K562 (cell line): ENCODE measurements at regions not wholly inside any gene's neighbourhood (a gene's known extent, or its start where the extent isn't known, plus 50 kb on each side); places are given as distances from the start of the nearest gene placed in this dataset.

ENCODE experiments used
- ATAC-seq: fragments of 200-7000 bp; cut with Tn5 transposase; 3 replicates; pipeline ENCODE4 v1.9.1; 2020; ENCODE audit warnings: moderate library complexity
- BruUV-seq: library from RNA; stranded (reverse); fragments of 400-500 nt; replicated peaks from 2 replicates; lab custom pipeline; 2021; lab: Mats Ljungman, UMichigan
- CTCF ChIA-PET: fragments of 300-600 bp; formaldehyde crosslinking; extraction: SDS; loops from one replicate; lab custom pipeline; 2021; ENCODE audit warnings: low intra/inter-chr PET ratio; lab: Yijun Ruan, JAX
- POLR2A ChIA-PET: fragments of 300-600, 350-650 bp; sonication (Branson Sonifier 250); formaldehyde crosslinking; extraction: SDS; loops from one replicate; lab custom pipeline; 2021; ENCODE audit warnings: antibody characterized with exemption, inconsistent platforms; lab: Yijun Ruan, JAX
- DNase-seq, 4 experiments: peaks; one replicate each; pipeline versions ENCODE4 v3.0.0 to v3.0.0-alpha.2; 2011 to 2018; ENCODE audit warnings: low spot score in 3 of 4, mixed read lengths in 3 of 4; ENCODE audit errors: extremely low read depth in 1 of 4
- FAIRE-seq: peaks from 2 replicates; lab custom pipeline; 2011; peaks lifted over from hg19 to GRCh38; lab: Jason Lieb, UNC
- H2AFZ ChIP-seq: 2 replicates; pipeline ENCODE4 v1.6.0; 2011; ENCODE audit warnings: low read depth, low read length, control low read depth, inconsistent platforms
- H3K27ac ChIP-seq: fragments of 200-600 bp; 3 replicates; pipeline ENCODE4 v1.8.0; 2011; ENCODE audit warnings: low read depth, mild to moderate bottlenecking, control low read depth, inconsistent platforms, low read length, moderate library complexity, mixed read lengths; ENCODE audit errors: extremely low read depth
- H3K27me3 ChIP-seq, 2 experiments: fragments of 300-600 bp in 1 of 2; 2 replicates in 1 of 2; 3 replicates in 1 of 2; pipeline versions ENCODE4 v1.6.0 to v1.8.0; 2011; ENCODE audit warnings: inconsistent platforms in 2 of 2, low read length in 2 of 2, mild to moderate bottlenecking in 1 of 2, mixed read lengths in 1 of 2, moderate library complexity in 1 of 2; ENCODE audit not compliant: control insufficient read depth in 2 of 2, insufficient read depth in 2 of 2
- H3K36me3 ChIP-seq: fragments of 300-600 bp; 3 replicates; pipeline ENCODE4 v1.8.0; 2011; ENCODE audit warnings: mild to moderate bottlenecking, low read length, inconsistent platforms; ENCODE audit not compliant: control insufficient read depth, insufficient read depth
- H3K4me1 ChIP-seq, 2 experiments: fragments of 200-600 bp in 1 of 2; replicated peaks in 1 of 2; 2 replicates in 1 of 2; 3 replicates in 1 of 2; pipeline versions ENCODE4 v1.5.1 to v1.8.0; 2011; ENCODE audit warnings: inconsistent platforms in 2 of 2, low read length in 2 of 2, mild to moderate bottlenecking in 1 of 2, mixed read lengths in 1 of 2, moderate library complexity in 1 of 2; ENCODE audit not compliant: control insufficient read depth in 2 of 2, insufficient read depth in 2 of 2
- H3K4me2 ChIP-seq: 2 replicates; pipeline ENCODE4 v1.6.1; 2011; ENCODE audit warnings: low read length, control low read depth, inconsistent platforms, mixed read lengths; ENCODE audit not compliant: insufficient read depth
- H3K4me3 ChIP-seq: fragments of 200-600 bp; sonication (generic), shearing (Covaris generic); 2 replicates; pipeline ENCODE4 v1.5.1; 2016; ENCODE audit warnings: control low read depth, inconsistent platforms
- H3K79me2 ChIP-seq: fragments of 200-600 bp; 3 replicates; pipeline ENCODE4 v1.8.0; 2011; ENCODE audit warnings: low read length, inconsistent platforms; ENCODE audit not compliant: control insufficient read depth, insufficient read depth
- H3K9ac ChIP-seq, 2 experiments: 2 replicates each; pipeline versions ENCODE4 v1.6.0 to v1.6.1; 2011; ENCODE audit warnings: low read depth in 2 of 2, low read length in 2 of 2, control low read depth in 1 of 2, inconsistent platforms in 1 of 2, mild to moderate bottlenecking in 1 of 2, mixed read lengths in 1 of 2; ENCODE audit not compliant: insufficient read depth in 1 of 2
- H3K9me1 ChIP-seq: one replicate; pipeline ENCODE4 v1.6.0; 2011; ENCODE audit warnings: inconsistent platforms, mild to moderate bottlenecking, low read length, moderate library complexity; ENCODE audit not compliant: control insufficient read depth, insufficient read depth
- H3K9me3 ChIP-seq: replicated peaks from 2 replicates; pipeline ENCODE4 v1.5.1; 2011; ENCODE audit warnings: low read depth, low read length, inconsistent platforms; ENCODE audit not compliant: control insufficient read depth, insufficient read depth
- H4K20me1 ChIP-seq: replicated peaks from 2 replicates; pipeline ENCODE4 v1.6.1; 2011; ENCODE audit warnings: low read length, inconsistent platforms, mixed read lengths; ENCODE audit not compliant: control insufficient read depth, insufficient read depth
- ASH1L ChIP-seq: fragments of 450-650 bp; IDR thresholded peaks from 2 replicates; pipeline ENCODE4 v1.6.1; 2018; ENCODE audit warnings: borderline replicate concordance, mild to moderate bottlenecking, low read depth; ENCODE audit not compliant: partially characterized antibody
- GABPA ChIP-seq: fragments of 200-800 bp; sonication (Bioruptor generic); conservative IDR thresholded peaks from 2 replicates; pipeline ENCODE4 v1.6.1; 2016; ENCODE audit warnings: low read depth, missing genetic modification characterization, missing compliant biosample characterization
- MTA3 ChIP-seq: fragments of 450-650 bp; formaldehyde crosslinking; IDR thresholded peaks from 2 replicates; pipeline ENCODE4 v1.6.1; 2017; ENCODE audit warnings: mild to moderate bottlenecking, borderline replicate concordance
- ZEB2 ChIP-seq: fragments of 450-650 bp; IDR thresholded peaks from 2 replicates; pipeline ENCODE4 v1.6.1; 2016
- WGBS: fragments of 100-300 bp; shearing (Covaris generic); methylation state at CpG from one replicate; pipeline ENCODE4 v1.1.6; 2016; ENCODE audit warnings: low coverage, mixed read lengths; ENCODE audit not compliant: insufficient coverage; ENCODE audit errors: missing lambda C conversion rate; 5-methylcytosine and 5-hydroxymethylcytosine counted together
- in situ Hi-C: fragments of 300-500 bp; cut with MboI; formaldehyde crosslinking; loops from 4 replicates; pipeline ENCODE4 v1.15.0; 2018; ENCODE audit warnings: inconsistent platforms, mixed read lengths
- intact Hi-C: fragments of 100-400 bp; cut with micrococcal nuclease; formaldehyde crosslinking; loops from 2 replicates; pipeline ENCODE4 v1.14.2; 2022
- TF ChIP-seq, protein P1 (sequence below): fragments of 450-650 bp; IDR thresholded peaks from 2 replicates; pipeline ENCODE4 v1.6.1; 2016; ENCODE audit warnings: low read depth, mild to moderate bottlenecking, moderate library complexity
- TF ChIP-seq, protein P2 (sequence below): fragments of 250-450 bp; sonication (Bioruptor Pico); IDR thresholded peaks from 2 replicates; pipeline ENCODE4 v1.4.0; 2020
- TF ChIP-seq, protein P3 (sequence below): fragments of 450-650 bp; IDR thresholded peaks from 2 replicates; pipeline ENCODE4 v1.6.1; 2016

DNA sequence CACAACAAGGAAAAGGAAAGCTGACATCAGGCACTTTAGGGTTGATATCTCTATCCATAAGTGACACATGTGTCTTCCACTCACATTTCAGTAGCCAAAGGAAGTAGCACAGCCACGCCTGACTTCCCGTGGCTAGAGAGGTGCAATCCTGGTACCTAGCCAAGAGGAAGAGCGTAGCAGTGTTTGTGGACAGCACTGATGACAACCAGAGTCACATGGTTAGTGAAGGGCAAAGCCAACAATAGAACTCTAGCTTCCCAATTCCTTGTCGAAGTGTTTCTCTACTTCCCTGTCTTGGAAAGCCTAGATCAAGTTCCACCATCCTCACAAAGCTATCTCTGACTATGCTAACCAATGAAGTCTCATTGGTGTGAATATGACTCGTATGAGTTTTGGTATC, 189.2 kb downstream of the RSL24D1 start:
- no peak for FAIRE-seq
- intact Hi-C loops, result no loop called here
- CTCF ChIA-PET, result no interaction called here

DNA sequence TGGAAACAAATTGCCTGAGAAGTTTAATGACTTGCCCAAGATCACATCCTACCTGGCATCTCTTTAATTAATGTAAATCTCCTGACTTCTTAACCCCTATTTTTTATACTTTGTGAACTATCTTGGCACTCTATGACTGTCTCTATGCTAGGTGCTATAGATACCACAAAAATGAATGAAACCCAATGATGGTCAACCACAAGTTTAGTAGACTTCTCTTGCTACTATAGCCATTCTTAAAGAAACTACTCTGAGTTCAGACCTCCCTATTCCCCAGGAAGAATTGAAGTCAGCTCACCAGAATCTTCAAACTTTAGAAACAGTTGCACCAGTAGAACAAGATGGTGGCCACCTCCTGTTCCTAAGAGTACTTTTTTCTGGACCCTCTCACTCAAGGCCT, 191.1 kb downstream of the RSL24D1 start:
- DNase-seq (no peak), FAIRE-seq (no peak), ATAC-seq (no peak)
- Histone ChIP-seq H3K4me1 (no peaks in the 10 kb centered on the region), H3K9me1 (no peaks in the 10 kb centered on the region), H4K20me1 (no peaks in the 10 kb centered on the region), H3K9me3 (no peaks in the 10 kb centered on the region; the same call in 1 of the 2 replicates), H3K36me3 (no peaks in the 10 kb centered on the region), H3K27ac (no peak overlapping the region), H3K4me3 (no peak overlapping the region), H3K9ac (no peak overlapping the region), H3K79me2 (no peaks in the 10 kb centered on the region), H3K4me2 (no peak overlapping the region), H2AFZ (no peak overlapping the region), H3K27me3 (no peaks in the 10 kb centered on the region)
- ChIA-PET POLR2A (no interaction called here), CTCF (no interaction called here)
- intact Hi-C loops, result no loop called here
- in situ Hi-C loops, result no loop called here
- no TSS peak for BruUV-seq
- TF ChIP-seq, protein P1, sequence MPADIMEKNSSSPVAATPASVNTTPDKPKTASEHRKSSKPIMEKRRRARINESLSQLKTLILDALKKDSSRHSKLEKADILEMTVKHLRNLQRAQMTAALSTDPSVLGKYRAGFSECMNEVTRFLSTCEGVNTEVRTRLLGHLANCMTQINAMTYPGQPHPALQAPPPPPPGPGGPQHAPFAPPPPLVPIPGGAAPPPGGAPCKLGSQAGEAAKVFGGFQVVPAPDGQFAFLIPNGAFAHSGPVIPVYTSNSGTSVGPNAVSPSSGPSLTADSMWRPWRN, result no peak
- TF ChIP-seq ZEB2 (no peak), MTA3 (no peak)
- TF ChIP-seq, protein P2, sequence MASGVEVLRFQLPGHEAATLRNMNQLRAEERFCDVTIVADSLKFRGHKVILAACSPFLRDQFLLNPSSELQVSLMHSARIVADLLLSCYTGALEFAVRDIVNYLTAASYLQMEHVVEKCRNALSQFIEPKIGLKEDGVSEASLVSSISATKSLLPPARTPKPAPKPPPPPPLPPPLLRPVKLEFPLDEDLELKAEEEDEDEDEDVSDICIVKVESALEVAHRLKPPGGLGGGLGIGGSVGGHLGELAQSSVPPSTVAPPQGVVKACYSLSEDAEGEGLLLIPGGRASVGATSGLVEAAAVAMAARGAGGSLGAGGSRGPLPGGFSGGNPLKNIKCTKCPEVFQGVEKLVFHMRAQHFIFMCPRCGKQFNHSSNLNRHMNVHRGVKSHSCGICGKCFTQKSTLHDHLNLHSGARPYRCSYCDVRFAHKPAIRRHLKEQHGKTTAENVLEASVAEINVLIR (CRISPR knock-in tag), result no peak

More for the DNA sequence above, 189.2 kb downstream of the RSL24D1 start:
- Histone ChIP-seq H2AFZ (no peak overlapping the region), H3K4me2 (no peak overlapping the region), H3K9me1 (no peaks in the 10 kb centered on the region), H3K9me3 (no peaks in the 10 kb centered on the region; the same call in 1 of the 2 replicates), H4K20me1 (no peaks in the 10 kb centered on the region), H3K36me3 (no peaks in the 10 kb centered on the region), H3K4me1 (no peaks in the 10 kb centered on the region), H3K27ac (no peak overlapping the region), H3K79me2 (no peaks in the 10 kb centered on the region), H3K4me3 (no peak overlapping the region), H3K27me3 (no peaks in the 10 kb centered on the region), H3K9ac (no peak overlapping the region)
- DNase-seq (no peak), ATAC-seq (no peak)
- POLR2A ChIA-PET, result no interaction called here
- TF ChIP-seq GABPA (tag) (peak; percentile 62), ASH1L (no peak)
- TF ChIP-seq, protein P3, sequence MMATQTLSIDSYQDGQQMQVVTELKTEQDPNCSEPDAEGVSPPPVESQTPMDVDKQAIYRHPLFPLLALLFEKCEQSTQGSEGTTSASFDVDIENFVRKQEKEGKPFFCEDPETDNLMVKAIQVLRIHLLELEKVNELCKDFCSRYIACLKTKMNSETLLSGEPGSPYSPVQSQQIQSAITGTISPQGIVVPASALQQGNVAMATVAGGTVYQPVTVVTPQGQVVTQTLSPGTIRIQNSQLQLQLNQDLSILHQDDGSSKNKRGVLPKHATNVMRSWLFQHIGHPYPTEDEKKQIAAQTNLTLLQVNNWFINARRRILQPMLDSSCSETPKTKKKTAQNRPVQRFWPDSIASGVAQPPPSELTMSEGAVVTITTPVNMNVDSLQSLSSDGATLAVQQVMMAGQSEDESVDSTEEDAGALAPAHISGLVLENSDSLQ, result peak; percentile 47
- in situ Hi-C loops, result no loop called here
- BruUV-seq, result no TSS peak
- 0% methylated on average over 5 of the region's 5 CpGs for WGBS
